ENCODE measurements at regions not wholly inside any gene's neighbourhood (a gene's known extent, or its start where the extent isn't known, plus 50 kb on each side); places are given as distances from the start of the nearest gene placed in this dataset.

- TF ChIP-seq EZH2 (IDR thresholded peaks at IDR 0.05; ENCODE audit: insufficient read depth, low read length) (no peak), CTCF (IDR thresholded peaks at IDR 0.05; ENCODE audit: insufficient read depth, low read depth, low read length) (no peak)
Measured at GRCh38 chr11:13902523-13902922, 60.0 kb upstream of the SPON1 start.
